ENCODE measurements at regions not wholly inside any gene's neighbourhood (a gene's known extent, or its start where the extent isn't known, plus 50 kb on each side); places are given as distances from the start of the nearest gene placed in this dataset.

GRCh38 chr6:47149554-47149953 is 107.4 kb upstream of the ADGRF1 start:
- no peak for TF ChIP-seq ZFP3 (CRISPR knock-in tag; IDR thresholded peaks at IDR 0.05)
- TF ChIP-seq ZFP30 (CRISPR knock-in tag; IDR thresholded peaks at IDR 0.05), result no peak
- TF ChIP-seq CSRNP3 (CRISPR knock-in tag; IDR thresholded peaks at IDR 0.05), result no peak
- TF ChIP-seq PATZ1 (CRISPR knock-in tag; IDR thresholded peaks at IDR 0.05; ENCODE audit: borderline replicate concordance), result no peak
- TF ChIP-seq TOX (CRISPR knock-in tag; IDR thresholded peaks at IDR 0.05; ENCODE audit: borderline replicate concordance), result no peak
- no peak for TF ChIP-seq CREB5 (CRISPR knock-in tag; IDR thresholded peaks at IDR 0.05; ENCODE audit: low read depth)
- TF ChIP-seq ZNF565 (CRISPR knock-in tag; conservative IDR thresholded peaks at IDR 0.05; ENCODE audit: low read depth), result no peak
- TF ChIP-seq ISL1 (CRISPR knock-in tag; IDR thresholded peaks at IDR 0.05), result no peak
- TF ChIP-seq ARNTL (CRISPR knock-in tag; IDR thresholded peaks at IDR 0.05; ENCODE audit: borderline replicate concordance, low read depth), result no peak
- no peak for TF ChIP-seq TSHZ2 (CRISPR knock-in tag; IDR thresholded peaks at IDR 0.05)
- TF ChIP-seq RARB (CRISPR knock-in tag; IDR thresholded peaks at IDR 0.05), result no peak
- TF ChIP-seq ESRRG (CRISPR knock-in tag; IDR thresholded peaks at IDR 0.05), result no peak
- TF ChIP-seq PPARA (CRISPR knock-in tag; IDR thresholded peaks at IDR 0.05; ENCODE audit: borderline replicate concordance), result no peak

Measured in SK-N-SH treated with all-trans-retinoic acid at 6 μM for 48 hours (cell line).